OCI-LY1 (cell line): ENCODE measurements at regions not wholly inside any gene's neighbourhood (a gene's known extent, or its start where the extent isn't known, plus 50 kb on each side); places are given as distances from the start of the nearest gene placed in this dataset.

Experiments
- H2AFZ ChIP-seq: fragments of 200-600 bp; sonication (generic), shearing (Covaris generic); 2 replicates; pipeline ENCODE4 v1.6.0; 2014; ENCODE audit warnings: antibody characterized with exemption, mild to moderate bottlenecking, low read length
- H3F3A ChIP-seq: fragments of 200-600 bp; sonication (generic), shearing (Covaris generic); 2 replicates; pipeline ENCODE4 v1.6.0; 2014; ENCODE audit warnings: mild to moderate bottlenecking, antibody characterized with exemption, low read length, moderate library complexity; ENCODE audit not compliant: insufficient read depth
- H3K27ac ChIP-seq: fragments of 200-600 bp; sonication (generic); 2 replicates; pipeline ENCODE4 v1.5.1; 2014; ENCODE audit warnings: low read length, mixed run types, mild to moderate bottlenecking, low read depth; ENCODE audit not compliant: poor library complexity, severe bottlenecking
- H3K27me3 ChIP-seq: fragments of 200-600 bp; sonication (generic); 2 replicates; pipeline ENCODE4 v1.6.0; 2014; ENCODE audit warnings: antibody characterized with exemption, mild to moderate bottlenecking, low read length, moderate library complexity; ENCODE audit not compliant: insufficient read depth
- H3K36me3 ChIP-seq: fragments of 200-600 bp; sonication (generic); 2 replicates; pipeline ENCODE4 v1.6.1; 2014; ENCODE audit warnings: mild to moderate bottlenecking, antibody characterized with exemption, low read length, moderate library complexity, mixed read lengths; ENCODE audit not compliant: insufficient read depth
- H3K4me1 ChIP-seq: fragments of 200-600 bp; sonication (generic); 2 replicates; pipeline ENCODE4 v1.5.1; 2014; ENCODE audit warnings: mild to moderate bottlenecking, low read length, moderate library complexity; ENCODE audit not compliant: insufficient read depth, severe bottlenecking
- H3K4me2 ChIP-seq: fragments of 200-600 bp; sonication (generic), shearing (Covaris generic); 2 replicates; pipeline ENCODE4 v1.6.1; 2014; ENCODE audit warnings: low read length
- H3K4me3 ChIP-seq: fragments of 200-600 bp; sonication (generic); 2 replicates; pipeline ENCODE4 v1.5.1; 2014; ENCODE audit warnings: low read length, low read depth, mild to moderate bottlenecking, mixed read lengths; ENCODE audit not compliant: poor library complexity, severe bottlenecking
- H3K79me2 ChIP-seq: fragments of 200-600 bp; shearing (Covaris generic); 2 replicates; pipeline ENCODE4 v1.6.1; 2016; ENCODE audit warnings: mixed run types, low read length, mixed read lengths; ENCODE audit not compliant: insufficient read depth
- H3K9ac ChIP-seq: fragments of 200-600 bp; sonication (generic), shearing (Covaris generic); 2 replicates; pipeline ENCODE4 v1.6.1; 2014; ENCODE audit warnings: mild to moderate bottlenecking, low read length, mixed read lengths
- H3K9me2 ChIP-seq: fragments of 200-600 bp; sonication (generic), shearing (Covaris generic); 2 replicates; pipeline ENCODE4 v1.6.1; 2014; ENCODE audit warnings: low read depth, mild to moderate bottlenecking, low read length, mixed read lengths
- H3K9me3 ChIP-seq: fragments of 200-600 bp; shearing (Covaris generic); 2 replicates; pipeline ENCODE4 v1.6.1; 2014; ENCODE audit warnings: low read length, mixed read lengths
- H4K20me1 ChIP-seq: fragments of 200-600 bp; sonication (generic), shearing (Covaris generic); 2 replicates; pipeline ENCODE4 v1.6.0; 2016; ENCODE audit warnings: mild to moderate bottlenecking, low read length; ENCODE audit not compliant: insufficient read depth
- CTCF ChIP-seq: fragments of 200-600 bp; sonication (generic), shearing (Covaris generic); IDR thresholded peaks from 2 replicates; pipeline ENCODE4 v1.5.1; 2017; ENCODE audit warnings: mild to moderate bottlenecking, antibody characterized with exemption, low read length, moderate library complexity, mixed read lengths
- EZH2 ChIP-seq: fragments of 200-600 bp; sonication (generic), shearing (Covaris generic); IDR thresholded peaks from 2 replicates; pipeline ENCODE4 v1.8.0; 2017; ENCODE audit warnings: borderline replicate concordance, mixed run types, mild to moderate bottlenecking, antibody characterized with exemption, low read length, moderate library complexity, mixed read lengths

DNA sequence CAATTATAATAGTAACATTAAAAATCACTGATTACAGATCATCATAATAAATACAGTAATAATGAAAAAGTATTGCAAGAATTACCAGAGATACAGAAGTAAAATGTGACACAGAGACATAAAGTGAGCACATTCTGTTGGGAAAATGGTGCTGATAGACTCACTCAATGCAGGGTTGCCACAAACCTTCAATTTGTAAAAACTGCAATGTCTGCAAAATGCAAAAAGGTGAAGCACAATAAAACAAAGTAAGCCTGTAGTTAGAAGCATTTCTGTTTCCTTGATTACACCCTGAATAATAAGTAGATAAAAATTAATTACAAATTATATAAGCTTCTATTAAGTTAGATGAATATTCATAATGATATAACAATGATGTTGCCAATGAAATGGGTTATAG, 736.2 kb upstream of the CHD1 start:
- no peaks in the 10 kb centered on the region for H3K27me3 ChIP-seq
- H4K20me1 ChIP-seq = no peaks in the 10 kb centered on the region
- no peaks in the 10 kb centered on the region for H3K79me2 ChIP-seq
- TF ChIP-seq EZH2 = no peak
- no peak for TF ChIP-seq CTCF
- no peak overlapping the region for H2AFZ ChIP-seq
- H3K9ac ChIP-seq = no peak overlapping the region
- no peaks in the 10 kb centered on the region for H3K36me3 ChIP-seq
- no peaks in the 10 kb centered on the region for H3K4me1 ChIP-seq
- H3F3A ChIP-seq = no peaks in the 10 kb centered on the region
- H3K9me2 ChIP-seq = no peaks in the 10 kb centered on the region
- H3K9me3 ChIP-seq = no peaks in the 10 kb centered on the region
- H3K4me3 ChIP-seq = no peak overlapping the region
- H3K4me2 ChIP-seq = no peak overlapping the region
- H3K27ac ChIP-seq = no peak overlapping the region

GRCh38 chr5:99651298-99651697, 722.5 kb upstream of the CHD1 start:
- H3K9me3 ChIP-seq = no peaks in the 10 kb centered on the region
- H3K4me1 ChIP-seq = no peaks in the 10 kb centered on the region
- no peaks in the 10 kb centered on the region for H3F3A ChIP-seq
- no peaks in the 10 kb centered on the region for H3K36me3 ChIP-seq
- no peak overlapping the region for H2AFZ ChIP-seq
- no peaks in the 10 kb centered on the region for H3K27me3 ChIP-seq
- no peaks in the 10 kb centered on the region for H3K79me2 ChIP-seq
- no peak overlapping the region for H3K9ac ChIP-seq
- no peak overlapping the region for H3K4me3 ChIP-seq
- H3K9me2 ChIP-seq = no peaks in the 10 kb centered on the region
- no peaks in the 10 kb centered on the region for H4K20me1 ChIP-seq
- H3K4me2 ChIP-seq = no peak overlapping the region
- TF ChIP-seq EZH2 (no peak), CTCF (no peak)
- H3K27ac ChIP-seq = no peak overlapping the region

DNA sequence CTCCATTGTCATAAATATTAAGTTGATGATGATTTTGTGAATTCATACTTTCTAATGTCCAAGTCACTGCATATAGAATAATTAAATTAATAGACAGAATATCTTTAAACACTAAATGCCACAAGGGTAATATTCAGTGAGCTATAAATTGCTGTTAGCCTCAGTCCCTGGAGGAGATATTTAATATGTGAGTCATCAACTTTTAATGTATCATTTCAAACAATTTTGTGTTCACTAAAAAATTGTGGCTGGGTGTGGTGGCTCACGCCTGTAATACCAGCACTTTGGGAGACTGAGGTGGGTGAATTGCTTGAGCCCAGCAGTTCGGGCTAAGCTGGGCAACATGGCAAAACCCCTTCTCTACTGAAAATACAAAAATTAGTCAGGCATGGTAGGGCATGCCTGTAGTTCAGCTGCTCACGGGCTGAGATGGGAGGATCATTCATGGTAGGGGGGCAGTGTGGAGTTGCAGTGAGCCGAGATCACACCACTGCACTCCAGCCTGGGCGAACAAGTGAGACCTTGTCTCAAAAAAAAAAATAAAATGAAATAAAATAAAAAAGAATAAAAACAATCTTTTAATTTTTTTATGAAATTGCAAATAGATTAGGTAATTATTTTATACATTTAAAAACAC, 717.3 kb upstream of the CHD1 start:
- H3K27me3 ChIP-seq = no peaks in the 10 kb centered on the region
- H3K9me2 ChIP-seq = no peaks in the 10 kb centered on the region
- H3K27ac ChIP-seq = no peak overlapping the region
- no peaks in the 10 kb centered on the region for H3K4me1 ChIP-seq
- no peak overlapping the region for H3K9ac ChIP-seq
- no peaks in the 10 kb centered on the region for H3K79me2 ChIP-seq
- no peak overlapping the region for H2AFZ ChIP-seq
- no peaks in the 10 kb centered on the region for H3F3A ChIP-seq
- no peaks in the 10 kb centered on the region for H3K36me3 ChIP-seq
- no peak for TF ChIP-seq EZH2
- no peak for TF ChIP-seq CTCF
- H3K4me3 ChIP-seq = no peak overlapping the region
- H3K4me2 ChIP-seq = no peak overlapping the region
- H3K9me3 ChIP-seq = no peaks in the 10 kb centered on the region
- no peaks in the 10 kb centered on the region for H4K20me1 ChIP-seq
